ENCODE measurements at regions not wholly inside any gene's neighbourhood (a gene's known extent, or its start where the extent isn't known, plus 50 kb on each side); places are given as distances from the start of the nearest gene placed in this dataset.

DNA sequence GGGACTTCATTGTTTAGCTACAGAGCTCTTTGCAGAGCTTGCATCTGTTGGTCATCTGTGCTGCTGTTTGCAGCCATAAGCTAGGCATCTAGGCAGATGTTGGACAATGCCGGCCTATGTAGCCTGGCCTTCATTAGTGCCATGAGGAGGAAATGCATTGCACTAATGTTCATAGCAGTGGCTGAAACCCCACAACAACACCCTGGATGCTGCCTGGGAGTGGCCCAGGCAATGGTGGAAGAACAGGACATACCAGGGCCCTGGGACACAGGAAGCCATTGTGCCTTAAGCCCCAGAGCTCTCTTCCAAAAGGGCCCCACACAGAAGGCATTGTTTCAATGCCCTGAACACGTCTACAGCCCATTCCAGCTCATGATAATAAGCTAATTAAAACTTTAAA is 131.5 kb upstream of the LYZL1 start:
- TF ChIP-seq, protein P1, sequence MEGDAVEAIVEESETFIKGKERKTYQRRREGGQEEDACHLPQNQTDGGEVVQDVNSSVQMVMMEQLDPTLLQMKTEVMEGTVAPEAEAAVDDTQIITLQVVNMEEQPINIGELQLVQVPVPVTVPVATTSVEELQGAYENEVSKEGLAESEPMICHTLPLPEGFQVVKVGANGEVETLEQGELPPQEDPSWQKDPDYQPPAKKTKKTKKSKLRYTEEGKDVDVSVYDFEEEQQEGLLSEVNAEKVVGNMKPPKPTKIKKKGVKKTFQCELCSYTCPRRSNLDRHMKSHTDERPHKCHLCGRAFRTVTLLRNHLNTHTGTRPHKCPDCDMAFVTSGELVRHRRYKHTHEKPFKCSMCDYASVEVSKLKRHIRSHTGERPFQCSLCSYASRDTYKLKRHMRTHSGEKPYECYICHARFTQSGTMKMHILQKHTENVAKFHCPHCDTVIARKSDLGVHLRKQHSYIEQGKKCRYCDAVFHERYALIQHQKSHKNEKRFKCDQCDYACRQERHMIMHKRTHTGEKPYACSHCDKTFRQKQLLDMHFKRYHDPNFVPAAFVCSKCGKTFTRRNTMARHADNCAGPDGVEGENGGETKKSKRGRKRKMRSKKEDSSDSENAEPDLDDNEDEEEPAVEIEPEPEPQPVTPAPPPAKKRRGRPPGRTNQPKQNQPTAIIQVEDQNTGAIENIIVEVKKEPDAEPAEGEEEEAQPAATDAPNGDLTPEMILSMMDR (conservative IDR thresholded peaks at IDR 0.05; ENCODE audit: low read length): no peak
- TF ChIP-seq EZH2phosphoT487 (IDR thresholded peaks at IDR 0.05; ENCODE audit: borderline replicate concordance): no peak
- H3K79me2 ChIP-seq (ENCODE audit: insufficient read depth, low read length): no peaks in the 10 kb centered on the region
- no peaks in the 10 kb centered on the region for H3K27me3 ChIP-seq (ENCODE audit: insufficient read depth, low read length, poor library complexity, severe bottlenecking)
- H3K4me3 ChIP-seq (ENCODE audit: low read length, poor library complexity, severe bottlenecking): no peak overlapping the region
- H3K9me3 ChIP-seq (ENCODE audit: insufficient read depth, low read depth, low read length): no peaks in the 10 kb centered on the region
- H3K9me2 ChIP-seq (replicated peaks; ENCODE audit: low read depth, low read length): no peaks in the 10 kb centered on the region
- no peak overlapping the region for H3K4me2 ChIP-seq (ENCODE audit: low read depth, low read length, poor library complexity, severe bottlenecking)
- H3F3A ChIP-seq (ENCODE audit: low read depth): no peaks in the 10 kb centered on the region
- no peaks in the 10 kb centered on the region for H3K36me3 ChIP-seq (ENCODE audit: insufficient read depth, low read length)
- H2AFZ ChIP-seq (ENCODE audit: low read length): no peak overlapping the region
- no peak overlapping the region for H3K9ac ChIP-seq (ENCODE audit: low read depth, low read length, poor library complexity, severe bottlenecking)
- no peaks in the 10 kb centered on the region for H3K4me1 ChIP-seq (ENCODE audit: insufficient read depth, low read length, poor library complexity, severe bottlenecking)
- H4K20me1 ChIP-seq (ENCODE audit: insufficient read depth, low read length, poor library complexity, severe bottlenecking): no peaks in the 10 kb centered on the region

DNA sequence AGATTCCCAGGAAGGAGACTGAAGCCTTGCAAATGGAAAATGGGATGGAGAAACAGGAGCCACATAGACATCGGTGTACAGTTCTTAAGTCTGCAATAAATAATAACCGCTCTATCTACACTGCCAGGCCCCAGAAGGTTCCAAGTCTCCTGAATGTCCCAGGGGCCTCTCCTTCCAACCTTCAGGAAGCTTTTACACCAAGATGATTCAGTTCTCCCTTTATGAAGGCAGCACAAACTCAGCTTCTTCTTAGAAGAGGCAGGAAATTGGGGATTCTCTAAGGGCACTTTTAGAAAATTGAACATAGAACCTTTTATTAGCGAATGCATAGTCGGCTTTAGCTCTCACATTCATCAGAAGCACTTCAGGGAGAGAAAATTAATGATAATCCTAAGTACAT is 130.8 kb upstream of the LYZL1 start:
- Histone ChIP-seq H3K9me3 (ENCODE audit: insufficient read depth, low read depth, low read length) (no peaks in the 10 kb centered on the region), H3K9me2 (replicated peaks; ENCODE audit: low read depth, low read length) (no peaks in the 10 kb centered on the region), H3K9ac (ENCODE audit: low read depth, low read length, poor library complexity, severe bottlenecking) (no peak overlapping the region), H3K4me2 (ENCODE audit: low read depth, low read length, poor library complexity, severe bottlenecking) (no peak overlapping the region), H3F3A (ENCODE audit: low read depth) (no peaks in the 10 kb centered on the region), H3K27me3 (ENCODE audit: insufficient read depth, low read length, poor library complexity, severe bottlenecking) (no peaks in the 10 kb centered on the region), H4K20me1 (ENCODE audit: insufficient read depth, low read length, poor library complexity, severe bottlenecking) (no peaks in the 10 kb centered on the region), H3K4me3 (ENCODE audit: low read length, poor library complexity, severe bottlenecking) (no peak overlapping the region), H3K36me3 (ENCODE audit: insufficient read depth, low read length) (no peaks in the 10 kb centered on the region), H3K79me2 (ENCODE audit: insufficient read depth, low read length) (no peaks in the 10 kb centered on the region), H3K4me1 (ENCODE audit: insufficient read depth, low read length, poor library complexity, severe bottlenecking) (no peaks in the 10 kb centered on the region), H2AFZ (ENCODE audit: low read length) (no peak overlapping the region)
- TF ChIP-seq EZH2phosphoT487 (IDR thresholded peaks at IDR 0.05; ENCODE audit: borderline replicate concordance): no peak
- TF ChIP-seq, protein P1 (conservative IDR thresholded peaks at IDR 0.05; ENCODE audit: low read length): no peak

DNA sequence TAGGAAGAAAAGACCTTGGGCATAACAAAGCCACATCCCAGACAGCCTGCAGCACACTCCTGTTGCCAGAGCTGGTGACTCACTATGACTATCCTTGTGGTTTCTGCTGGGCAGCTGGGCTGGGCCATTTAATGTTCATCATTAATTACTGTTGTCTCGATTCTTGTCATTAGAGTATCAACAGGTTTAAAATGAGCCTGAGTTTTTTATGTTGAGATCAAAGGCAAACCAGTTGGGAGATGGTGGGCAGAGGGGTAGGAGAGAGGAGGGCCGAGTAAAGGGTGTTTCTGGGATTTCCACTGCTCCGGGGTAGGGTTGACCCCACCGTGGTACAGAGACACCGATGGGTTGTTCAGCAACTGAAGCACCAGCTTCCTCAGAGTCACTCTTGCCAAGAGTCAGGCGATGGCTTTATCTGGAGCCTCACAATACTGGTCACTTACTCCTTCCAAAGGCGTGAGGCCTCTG is 128.7 kb upstream of the LYZL1 start:
- Histone ChIP-seq H3F3A (ENCODE audit: low read depth) (no peaks in the 10 kb centered on the region), H3K4me3 (ENCODE audit: low read length, poor library complexity, severe bottlenecking) (no peak overlapping the region), H3K79me2 (ENCODE audit: insufficient read depth, low read length) (no peaks in the 10 kb centered on the region), H3K9me2 (replicated peaks; ENCODE audit: low read depth, low read length) (no peaks in the 10 kb centered on the region), H3K27me3 (ENCODE audit: insufficient read depth, low read length, poor library complexity, severe bottlenecking) (no peaks in the 10 kb centered on the region), H3K4me1 (ENCODE audit: insufficient read depth, low read length, poor library complexity, severe bottlenecking) (no peaks in the 10 kb centered on the region), H2AFZ (ENCODE audit: low read length) (no peak overlapping the region), H4K20me1 (ENCODE audit: insufficient read depth, low read length, poor library complexity, severe bottlenecking) (no peaks in the 10 kb centered on the region), H3K4me2 (ENCODE audit: low read depth, low read length, poor library complexity, severe bottlenecking) (no peak overlapping the region), H3K9me3 (ENCODE audit: insufficient read depth, low read depth, low read length) (no peaks in the 10 kb centered on the region), H3K36me3 (ENCODE audit: insufficient read depth, low read length) (no peaks in the 10 kb centered on the region), H3K9ac (ENCODE audit: low read depth, low read length, poor library complexity, severe bottlenecking) (no peak overlapping the region)
- TF ChIP-seq, protein P1 (conservative IDR thresholded peaks at IDR 0.05; ENCODE audit: low read length): no peak
- no peak for TF ChIP-seq EZH2phosphoT487 (IDR thresholded peaks at IDR 0.05; ENCODE audit: borderline replicate concordance)

Measured in Loucy (cell line).